GM18868 (cell line): ENCODE measurements at regions not wholly inside any gene's neighbourhood (a gene's known extent, or its start where the extent isn't known, plus 50 kb on each side); places are given as distances from the start of the nearest gene placed in this dataset.
"Not testable (repeated sequence)": the region's sequence is repeated elsewhere in the genome, so short reads cannot be mapped to it uniquely, and the experiment has no call there.

Experiments
- ATAC-seq: cut with Tn5 transposase; IDR thresholded peaks from one replicate; pipeline ENCODE4 v1.9.1; 2021; ENCODE audit warnings: mild to moderate bottlenecking, moderate library complexity; ENCODE audit not compliant: unreplicated experiment

- no peak for ATAC-seq
Observed at GRCh38 chr1:182229921-182230491, 161.6 kb downstream of the GLUL start.

- no peak for ATAC-seq
Observed at GRCh38 chr1:182229451-182229850, 162.1 kb downstream of the GLUL start.

- no peak for ATAC-seq
Observed at GRCh38 chr1:182227864-182228547, 163.6 kb downstream of the GLUL start.

GRCh38 chr1:182226618-182227017 lies 165.0 kb downstream of the GLUL start:
- ATAC-seq = no peak

GRCh38 chr1:182225755-182226154 lies 164.2 kb upstream of the ZNF648 start:
- ATAC-seq = not testable (repeated sequence)

GRCh38 chr1:182221990-182222389 lies 160.5 kb upstream of the ZNF648 start:
- not testable (repeated sequence) for ATAC-seq

GRCh38 chr1:182221367-182221766 lies 159.9 kb upstream of the ZNF648 start:
- ATAC-seq = not testable (repeated sequence)

- no peak for ATAC-seq
Observed at GRCh38 chr1:182217967-182218366, 156.5 kb upstream of the ZNF648 start.

- ATAC-seq = no peak
Observed at GRCh38 chr1:182217071-182217470, 155.6 kb upstream of the ZNF648 start.

GRCh38 chr1:182215764-182216163 lies 154.3 kb upstream of the ZNF648 start:
- ATAC-seq = no peak

GRCh38 chr1:182213163-182213562 lies 151.7 kb upstream of the ZNF648 start:
- no peak for ATAC-seq

GRCh38 chr1:182211386-182211785 lies 149.9 kb upstream of the ZNF648 start:
- no peak for ATAC-seq

GRCh38 chr1:182210417-182210816 lies 148.9 kb upstream of the ZNF648 start:
- no peak for ATAC-seq

- ATAC-seq = no peak
Observed at GRCh38 chr1:182207300-182207699, 145.8 kb upstream of the ZNF648 start.

- no peak for ATAC-seq
Observed at GRCh38 chr1:182206626-182207239, 145.2 kb upstream of the ZNF648 start.

GRCh38 chr1:182205351-182206022 lies 144.0 kb upstream of the ZNF648 start:
- ATAC-seq = no peak

- no peak for ATAC-seq
Observed at GRCh38 chr1:182203191-182203875, 141.8 kb upstream of the ZNF648 start.

- not testable (repeated sequence) for ATAC-seq
Observed at GRCh38 chr1:182201490-182201889, 140.0 kb upstream of the ZNF648 start.

- no peak for ATAC-seq
Observed at GRCh38 chr1:182200025-182200812, 138.7 kb upstream of the ZNF648 start.

- ATAC-seq = no peak
Observed at GRCh38 chr1:182198006-182198605, 136.6 kb upstream of the ZNF648 start.
